ENCODE measurements at regions not wholly inside any gene's neighbourhood (a gene's known extent, or its start where the extent isn't known, plus 50 kb on each side); places are given as distances from the start of the nearest gene placed in this dataset.

- H4K20me1 ChIP-seq (ENCODE audit: control insufficient read depth, extremely low read depth, insufficient read depth, low read length), result no peaks in the 10 kb centered on the region
- H3K4me2 ChIP-seq (ENCODE audit: control insufficient read depth, extremely low read depth, insufficient read depth, low read depth, low read length), result no peak overlapping the region
- TF ChIP-seq CTCF (optimal IDR thresholded peaks at IDR 0.05 in 1 of 3, IDR thresholded peaks at IDR 0.05 in 1 of 3, conservative IDR thresholded peaks at IDR 0.05 in 1 of 3; ENCODE audit: extremely low read depth in 1 of 3, insufficient read depth in 2 of 3, low read length in 3 of 3), result no peak
- no peak for TF ChIP-seq EZH2 (IDR thresholded peaks at IDR 0.05; ENCODE audit: low read length)
- no peaks in the 10 kb centered on the region for H3K79me2 ChIP-seq (ENCODE audit: control insufficient read depth, insufficient read depth, low read length)
- FAIRE-seq, result no peak
- H2AFZ ChIP-seq (ENCODE audit: control insufficient read depth, low read length), result no peak overlapping the region
- no peaks in the 10 kb centered on the region for H3K27me3 ChIP-seq (ENCODE audit: control insufficient read depth, extremely low read depth, insufficient read depth, low read length)
- no peak overlapping the region for H3K4me3 ChIP-seq (ENCODE audit: control insufficient read depth in 2 of 3, extremely low read depth in 1 of 3, insufficient read depth in 2 of 3, low read depth in 1 of 3, low read length in 3 of 3)
- H3K9me1 ChIP-seq (ENCODE audit: control insufficient read depth, extremely low read depth, insufficient read depth, low read length), result no peaks in the 10 kb centered on the region
- dilution Hi-C loops (cut with MboI; ENCODE audit: extremely low pct_ligation_motif_present, low sequenced_read_pairs), result no loop called here
- H3K36me3 ChIP-seq (ENCODE audit: control insufficient read depth in 2 of 2, extremely low read depth in 1 of 2, insufficient read depth in 2 of 2, low read length in 2 of 2), result no peaks in the 10 kb centered on the region
- no peak overlapping the region for H3K27ac ChIP-seq (ENCODE audit: control insufficient read depth, insufficient read depth, low read length)
- DNase-seq (ENCODE audit: low read depth, low spot score), result no peak
- peaks cover 5% of the 10 kb centered on the region for H3K9me3 ChIP-seq (ENCODE audit: control insufficient read depth, low read depth, low read length)
- H3K9ac ChIP-seq (ENCODE audit: control insufficient read depth, extremely low read depth, insufficient read depth, low read length), result no peak overlapping the region
- peaks cover 5% of the 10 kb centered on the region for H3K4me1 ChIP-seq (ENCODE audit: control insufficient read depth, extremely low read depth, insufficient read depth, low read length)
Measured at GRCh38 chr22:27501191-27501936, 300.2 kb downstream of the MN1 start.

- H2AFZ ChIP-seq (ENCODE audit: control insufficient read depth, low read length), result no peak overlapping the region
- H3K27ac ChIP-seq (ENCODE audit: control insufficient read depth, insufficient read depth, low read length), result no peak overlapping the region
- H3K9me3 ChIP-seq (ENCODE audit: control insufficient read depth, low read depth, low read length), result peaks cover 5% of the 10 kb centered on the region
- H3K79me2 ChIP-seq (ENCODE audit: control insufficient read depth, insufficient read depth, low read length), result no peaks in the 10 kb centered on the region
- DNase-seq (ENCODE audit: low read depth, low spot score) (no peak), FAIRE-seq (no peak)
- dilution Hi-C loops (cut with MboI; ENCODE audit: extremely low pct_ligation_motif_present, low sequenced_read_pairs), result no loop called here
- no peaks in the 10 kb centered on the region for H3K9me1 ChIP-seq (ENCODE audit: control insufficient read depth, extremely low read depth, insufficient read depth, low read length)
- no peak overlapping the region for H3K9ac ChIP-seq (ENCODE audit: control insufficient read depth, extremely low read depth, insufficient read depth, low read length)
- no peaks in the 10 kb centered on the region for H3K27me3 ChIP-seq (ENCODE audit: control insufficient read depth, extremely low read depth, insufficient read depth, low read length)
- H3K4me1 ChIP-seq (ENCODE audit: control insufficient read depth, extremely low read depth, insufficient read depth, low read length), result peaks cover 15% of the 10 kb centered on the region
- no peaks in the 10 kb centered on the region for H4K20me1 ChIP-seq (ENCODE audit: control insufficient read depth, extremely low read depth, insufficient read depth, low read length)
- H3K4me2 ChIP-seq (ENCODE audit: control insufficient read depth, extremely low read depth, insufficient read depth, low read depth, low read length), result no peak overlapping the region
- no peak for TF ChIP-seq EZH2 (IDR thresholded peaks at IDR 0.05; ENCODE audit: low read length)
- TF ChIP-seq CTCF (optimal IDR thresholded peaks at IDR 0.05 in 1 of 3, IDR thresholded peaks at IDR 0.05 in 1 of 3, conservative IDR thresholded peaks at IDR 0.05 in 1 of 3; ENCODE audit: extremely low read depth in 1 of 3, insufficient read depth in 2 of 3, low read length in 3 of 3), result no peak
- H3K36me3 ChIP-seq (ENCODE audit: control insufficient read depth in 2 of 2, extremely low read depth in 1 of 2, insufficient read depth in 2 of 2, low read length in 2 of 2), result no peaks in the 10 kb centered on the region
- no peak overlapping the region for H3K4me3 ChIP-seq (ENCODE audit: control insufficient read depth in 2 of 3, extremely low read depth in 1 of 3, insufficient read depth in 2 of 3, low read depth in 1 of 3, low read length in 3 of 3)
Measured at GRCh38 chr22:27502327-27502726, 299.2 kb downstream of the MN1 start.

All from keratinocyte (primary cell).